Activated gamma-delta T cell (primary cell): ENCODE measurements at regions not wholly inside any gene's neighbourhood (a gene's known extent, or its start where the extent isn't known, plus 50 kb on each side); places are given as distances from the start of the nearest gene placed in this dataset.

Source experiments
- DNase-seq: peaks from one replicate; lab custom pipeline; 2025; lab: John Stamatoyannopoulos, UW

DNA sequence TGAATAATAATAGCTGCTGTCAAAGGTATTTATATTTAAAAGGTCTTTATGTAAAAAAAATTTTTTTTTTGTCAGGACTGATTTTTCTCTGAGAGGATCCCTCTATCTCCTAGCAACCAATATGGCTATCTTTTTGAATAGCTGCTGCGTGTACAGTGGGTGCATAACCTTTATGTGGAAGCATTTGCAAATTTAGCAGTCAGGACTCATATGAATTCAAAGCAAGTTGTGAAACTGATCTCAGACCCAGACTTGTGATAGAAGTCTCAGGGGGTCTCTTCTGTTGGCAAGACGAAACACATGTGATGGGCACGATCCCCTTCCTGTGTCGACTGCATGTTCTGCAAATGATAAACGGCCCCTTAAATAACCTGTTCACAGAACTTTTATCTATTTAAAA is 114.1 kb upstream of the ARGLU1 start:
- DNase-seq: no peak

DNA sequence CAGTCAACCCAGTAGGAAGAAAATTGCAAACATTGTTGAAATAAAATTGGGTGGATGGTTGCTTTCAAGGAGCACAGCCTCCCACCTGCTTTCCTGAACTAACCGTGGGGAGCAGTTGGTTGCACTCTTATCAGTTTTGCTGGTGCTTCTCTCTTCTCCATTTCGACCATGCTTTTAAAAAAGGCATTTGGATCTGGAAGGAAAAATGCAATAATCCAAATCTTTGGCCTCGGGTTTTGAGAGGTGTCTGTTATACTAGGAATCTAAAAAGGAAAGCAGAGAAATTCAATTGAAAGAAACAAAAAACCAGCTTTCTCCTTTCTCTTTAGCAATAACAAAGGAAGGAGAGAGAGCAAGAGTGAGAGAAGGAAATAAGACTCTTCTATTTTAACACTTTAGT is 113.6 kb upstream of the ARGLU1 start:
- DNase-seq: no peak

DNA sequence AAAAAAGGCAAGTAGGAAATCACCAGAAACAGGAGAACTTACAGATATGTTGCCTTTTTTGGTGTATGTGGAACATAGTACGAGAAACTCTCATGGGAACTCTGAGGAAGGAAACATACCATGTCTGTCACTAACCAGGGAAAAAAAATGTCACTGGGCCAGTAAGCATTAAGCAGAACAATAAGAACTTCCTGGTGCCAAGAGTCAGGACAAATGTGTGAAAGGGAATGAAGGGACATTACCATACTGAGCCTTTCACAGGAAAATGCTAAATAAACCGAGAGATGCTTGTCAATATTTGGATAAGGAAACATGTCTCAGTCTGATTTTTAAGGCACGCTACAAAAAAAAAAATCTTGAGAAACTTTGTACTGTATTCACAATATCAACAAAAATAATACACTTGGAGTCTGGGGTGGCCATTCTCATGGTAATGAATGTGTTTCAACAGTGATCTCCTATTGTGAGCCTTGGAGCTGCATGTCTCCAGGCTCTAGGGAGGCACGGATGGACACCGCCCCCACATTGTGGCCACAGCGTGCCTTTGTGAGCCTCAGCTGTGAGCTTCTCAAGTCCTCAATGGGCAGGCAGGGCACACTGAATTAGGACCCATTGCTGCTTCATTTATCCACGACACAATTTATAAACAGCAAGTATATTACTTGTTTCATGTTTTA is 113.0 kb upstream of the ARGLU1 start:
- no peak for DNase-seq

DNA sequence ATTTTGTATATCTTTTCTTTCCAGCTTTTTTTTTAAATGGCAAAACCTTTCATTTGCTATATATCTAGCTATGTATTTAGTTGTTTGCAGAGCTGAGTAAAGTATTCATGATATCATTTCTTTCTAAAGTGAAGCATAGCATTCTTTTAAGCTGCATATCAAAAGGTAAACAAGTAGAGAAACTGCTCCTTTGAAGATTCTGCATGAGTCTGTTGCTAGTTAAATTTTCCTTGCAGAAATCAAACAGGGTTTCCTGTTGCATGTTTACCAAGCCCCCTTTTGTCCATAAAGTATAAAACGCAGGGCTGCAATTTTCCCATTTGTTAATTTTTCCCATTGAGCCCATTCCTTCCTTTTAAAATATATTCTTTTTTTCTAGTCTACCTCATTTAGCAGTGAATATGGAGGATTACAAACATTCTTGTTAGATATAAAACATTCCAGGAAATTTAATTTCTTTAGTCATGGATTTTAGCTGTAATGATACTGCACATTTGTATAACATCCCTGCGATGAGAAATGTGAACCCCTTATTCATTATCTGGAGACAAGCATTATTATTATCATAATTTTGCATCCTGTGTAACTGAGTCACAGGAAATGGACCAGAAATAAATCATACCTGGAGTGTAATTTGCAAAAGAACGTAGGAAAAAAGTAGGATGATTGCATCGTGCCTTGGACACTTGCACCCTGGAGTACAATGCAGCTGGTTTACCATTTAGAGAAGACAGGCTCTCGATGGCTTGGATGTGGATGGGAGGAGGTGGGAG is 110.9 kb upstream of the ARGLU1 start:
- no peak for DNase-seq

DNA sequence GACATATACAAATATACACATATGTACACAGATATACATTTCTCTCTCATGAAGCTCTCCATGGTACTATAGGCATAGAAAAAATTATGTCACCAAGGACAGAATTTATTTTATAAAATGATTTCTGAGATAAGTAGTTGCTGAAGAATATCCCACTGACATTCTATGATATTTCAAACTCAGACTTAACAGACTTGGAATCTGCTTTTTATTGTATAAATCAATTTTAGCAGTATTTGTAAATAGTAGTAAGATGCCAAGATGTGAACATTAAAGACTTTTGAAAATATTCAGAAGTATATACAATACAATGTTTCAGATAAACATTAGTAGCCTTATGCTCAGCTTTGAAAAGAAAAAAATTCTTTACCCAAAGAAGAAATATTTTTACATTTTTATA is 107.4 kb upstream of the ARGLU1 start:
- DNase-seq: no peak

DNA sequence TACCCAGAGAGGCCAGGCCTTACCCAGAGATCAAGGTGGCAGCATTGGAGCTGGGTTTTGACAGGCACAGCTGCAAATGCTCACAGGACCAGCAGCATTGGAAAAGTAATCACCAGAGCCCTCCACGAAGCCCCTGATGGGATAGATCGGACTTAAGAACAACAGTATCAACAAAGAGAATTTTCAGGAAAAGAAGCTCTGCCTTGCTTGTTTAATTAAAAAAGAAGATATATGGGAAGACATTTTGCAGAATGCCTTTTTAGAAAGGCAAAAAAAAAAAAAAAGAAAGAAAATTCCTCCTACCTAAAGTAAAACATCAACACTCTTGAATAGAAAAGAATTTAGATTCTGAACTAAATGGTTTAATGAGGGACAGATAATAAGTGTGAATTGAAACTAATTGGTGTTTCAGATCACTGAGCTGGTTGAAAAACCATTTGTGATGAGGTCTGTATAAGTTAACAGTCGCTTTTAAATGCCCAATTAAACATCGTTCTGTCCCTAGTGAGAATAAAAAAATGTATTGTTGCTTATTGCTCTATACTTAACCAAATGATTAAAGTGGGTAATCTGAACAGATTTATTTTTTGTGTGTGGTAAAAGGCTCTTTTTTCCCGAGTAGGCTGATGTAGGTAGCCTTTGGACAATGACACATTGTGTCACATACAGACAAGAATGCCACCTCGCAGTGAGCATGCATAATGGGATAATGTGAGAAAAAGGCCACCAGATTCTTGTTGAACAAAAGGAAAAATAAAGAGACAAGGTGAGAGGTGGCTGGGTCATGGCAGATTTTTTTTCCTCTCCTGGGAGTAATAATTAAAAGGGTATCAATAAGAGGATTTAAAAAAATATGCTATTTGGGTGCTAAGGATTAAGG is 93.0 kb upstream of the ARGLU1 start:
- no peak for DNase-seq

DNA sequence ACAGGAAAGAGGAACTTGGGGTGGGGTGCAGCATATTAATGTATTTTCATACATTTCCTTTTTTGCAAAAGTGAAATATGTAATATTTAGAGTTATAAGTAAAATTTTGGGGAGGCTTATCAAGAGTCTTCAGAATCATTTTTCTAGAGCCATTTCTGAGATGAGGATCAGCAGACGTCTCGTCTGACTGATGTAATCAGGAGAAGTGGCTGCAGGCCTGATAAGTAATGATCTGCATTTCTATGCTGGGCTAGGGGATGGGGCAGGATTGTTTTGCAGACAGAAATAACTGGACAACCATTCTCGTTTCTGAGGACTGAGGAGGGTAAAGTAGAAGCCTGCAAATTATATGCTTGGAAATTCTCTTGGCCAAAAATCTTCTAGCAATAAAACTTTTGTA is 89.2 kb upstream of the ARGLU1 start:
- DNase-seq: no peak

GRCh38 chr13:106656186-106656585 is 88.2 kb upstream of the ARGLU1 start:
- no peak for DNase-seq

- no peak for DNase-seq
Measured at GRCh38 chr13:106651442-106651841, 83.5 kb upstream of the ARGLU1 start.

GRCh38 chr13:106650690-106651205 is 82.8 kb upstream of the ARGLU1 start:
- no peak for DNase-seq

GRCh38 chr13:106649495-106649894 is 81.6 kb upstream of the ARGLU1 start:
- DNase-seq: no peak

DNA sequence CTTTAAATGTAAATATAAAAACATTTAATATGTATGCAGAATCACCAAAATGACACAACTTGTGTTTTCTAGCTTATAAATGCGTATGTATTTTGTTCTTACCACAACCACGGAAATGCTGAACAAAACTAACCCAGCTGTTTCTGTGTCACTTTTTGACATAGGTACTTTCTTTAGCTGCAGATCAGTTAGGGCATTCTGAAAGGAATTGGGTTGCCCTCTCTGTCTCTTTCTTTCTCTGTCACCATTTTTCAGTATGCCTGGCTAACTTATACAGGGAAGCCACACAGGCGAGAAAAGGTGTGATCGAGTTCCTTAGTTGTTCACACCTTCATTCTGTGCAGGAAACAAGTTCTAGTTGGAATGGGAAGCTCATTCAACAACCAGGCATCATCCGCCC is 72.6 kb upstream of the ARGLU1 start:
- DNase-seq: no peak

DNA sequence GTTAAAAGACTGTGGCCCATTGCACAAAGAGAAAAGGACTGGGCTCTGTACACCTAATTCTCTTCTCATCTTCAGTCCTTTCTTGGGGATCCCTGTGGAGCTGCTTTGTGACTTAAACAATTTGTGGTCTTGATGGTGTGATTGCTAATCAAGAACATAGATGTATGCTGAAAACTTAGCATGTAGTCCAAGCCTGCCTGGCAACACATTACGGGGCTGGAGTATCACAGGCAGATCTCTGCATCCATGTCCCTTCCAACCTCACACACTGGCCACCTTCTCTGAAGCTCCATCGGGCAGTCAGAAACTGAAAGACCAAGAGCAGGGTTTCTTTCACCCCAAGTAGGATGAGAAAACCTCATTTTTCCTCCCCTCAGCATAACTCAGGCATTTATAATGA is 69.6 kb upstream of the ARGLU1 start:
- no peak for DNase-seq

- no peak for DNase-seq
Measured at GRCh38 chr13:106636492-106636891, 68.6 kb upstream of the ARGLU1 start.

- no peak for DNase-seq
Measured at GRCh38 chr13:106635616-106636015, 67.7 kb upstream of the ARGLU1 start.

- no peak for DNase-seq
Measured at GRCh38 chr13:106633321-106633720, 65.4 kb upstream of the ARGLU1 start.

DNA sequence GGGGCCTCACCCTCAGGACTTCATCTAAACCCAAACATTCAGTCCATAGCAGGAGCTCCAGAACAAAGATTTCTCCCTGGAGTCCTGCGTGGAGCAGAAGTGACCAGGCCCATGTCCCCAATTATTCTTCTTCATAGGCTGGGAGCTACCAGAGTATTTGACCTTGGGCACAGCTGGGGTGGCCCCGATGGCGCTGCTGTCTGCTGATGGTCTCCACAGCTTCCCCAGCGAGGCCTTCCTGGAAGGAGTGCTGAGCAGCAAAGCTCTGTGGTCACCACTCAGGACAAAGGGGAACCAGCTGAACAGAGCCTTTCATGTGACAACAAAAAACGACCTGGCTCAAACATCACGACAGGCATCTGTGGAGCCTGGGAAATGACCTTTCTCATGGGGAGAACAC is 62.7 kb upstream of the ARGLU1 start:
- no peak for DNase-seq

DNA sequence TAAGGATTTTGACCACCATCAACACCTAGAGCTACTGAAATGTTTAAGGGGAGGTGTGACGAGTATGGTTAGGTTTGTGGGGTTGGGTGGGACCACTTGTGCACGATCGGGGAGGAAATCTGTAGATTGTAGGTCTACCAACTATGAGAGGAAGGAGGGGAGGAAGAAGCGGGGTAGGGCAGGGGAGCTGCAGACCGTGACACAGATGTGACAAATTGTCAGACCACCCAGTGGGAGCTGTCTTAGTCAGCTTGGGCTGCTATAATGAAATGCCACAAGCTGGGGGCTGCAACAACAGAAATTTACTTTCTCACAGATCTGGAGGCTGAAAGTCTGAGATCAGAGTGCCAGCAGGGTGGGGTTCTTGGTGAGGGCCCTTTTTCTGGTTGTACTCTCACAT is 62.2 kb upstream of the ARGLU1 start:
- no peak for DNase-seq

DNA sequence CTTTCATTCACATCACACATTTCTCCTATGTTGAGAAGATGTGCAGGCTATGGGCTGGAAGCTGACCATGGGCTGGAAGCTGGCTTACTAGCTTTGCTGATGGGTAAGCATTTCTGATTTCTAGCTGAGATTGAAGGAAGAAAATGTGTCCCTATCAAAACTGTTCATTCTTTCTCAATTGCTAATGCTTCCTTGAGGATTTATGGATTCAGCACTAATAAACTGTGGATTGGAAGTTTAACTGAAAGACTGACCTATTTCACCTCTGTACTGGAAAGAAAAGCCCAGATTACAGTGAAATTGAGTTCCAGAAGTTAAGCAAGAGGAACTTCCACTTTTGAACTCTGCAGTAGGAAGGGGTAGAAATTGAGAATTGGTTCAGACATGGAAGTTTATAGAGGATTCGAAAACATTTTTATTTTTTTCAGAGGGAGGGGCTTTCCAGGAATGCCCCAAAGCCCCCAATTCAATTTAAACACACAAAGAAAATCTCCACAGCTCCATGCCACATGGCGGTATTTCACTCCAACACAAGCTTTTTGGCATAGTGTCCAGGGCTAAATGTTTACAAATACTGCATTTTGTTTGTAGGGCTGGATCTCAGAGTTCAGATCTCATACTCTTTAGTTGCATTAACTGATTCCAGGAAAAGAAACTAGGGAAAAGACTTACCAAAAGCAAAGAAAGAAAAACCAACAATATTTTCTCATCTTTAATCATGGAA is 61.2 kb upstream of the ARGLU1 start:
- no peak for DNase-seq

GRCh38 chr13:106626473-106626872 is 58.5 kb upstream of the ARGLU1 start:
- DNase-seq: no peak

DNA sequence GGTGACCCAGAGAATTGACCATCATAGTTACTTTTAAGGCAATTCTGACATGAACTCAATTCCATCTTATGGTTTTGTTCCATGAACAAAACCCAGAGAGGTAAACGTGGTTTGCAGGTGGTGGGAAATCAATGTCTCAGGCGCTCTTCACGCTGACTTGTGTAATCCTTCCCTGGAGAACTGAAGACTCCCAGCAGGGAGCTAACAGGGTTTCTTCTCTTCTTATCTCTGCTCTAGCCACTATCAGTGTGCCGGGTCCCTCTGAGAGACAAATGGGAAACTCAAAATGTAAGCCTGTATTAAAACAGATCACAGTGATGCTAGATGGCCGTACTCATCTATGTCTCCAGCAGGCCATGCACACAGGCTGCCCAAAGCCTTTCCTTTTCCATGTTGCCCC is 57.6 kb upstream of the ARGLU1 start:
- no peak for DNase-seq
